GM13976 (cell line): ENCODE measurements at regions not wholly inside any gene's neighbourhood (a gene's known extent, or its start where the extent isn't known, plus 50 kb on each side); places are given as distances from the start of the nearest gene placed in this dataset.

ENCODE experiments used
- DNase-seq: peaks from one replicate; pipeline ENCODE4 v3.0.0; 2012; ENCODE audit warnings: low spot score
- CTCF ChIP-seq: IDR thresholded peaks from 2 replicates; pipeline ENCODE4 v1.5.1; 2012; ENCODE audit warnings: borderline replicate concordance, mild to moderate bottlenecking; ENCODE audit not compliant: insufficient read depth; ENCODE audit errors: extremely low read depth, missing control alignments, control extremely low read depth
- in situ Hi-C: fragments of 300-500 bp; cut with MboI; formaldehyde crosslinking; loops from one replicate; pipeline ENCODE4 v1.12.0; 2022; ENCODE audit warnings: low sequenced_read_pairs, mixed read lengths, inconsistent platforms; ENCODE audit not compliant: unreplicated experiment

GRCh38 chr9:30688801-30689200 is 1695.6 kb upstream of the ACO1 start:
- TF ChIP-seq CTCF, result no peak
- in situ Hi-C loops, result no loop called here
- no peak for DNase-seq

- in situ Hi-C loops, result no loop called here
- no peak for DNase-seq
- no peak for TF ChIP-seq CTCF
Measured at GRCh38 chr9:30697958-30698357, 1686.5 kb upstream of the ACO1 start.

- TF ChIP-seq CTCF, result no peak
- no peak for DNase-seq
- in situ Hi-C loops, result no loop called here
Measured at GRCh38 chr9:30711591-30711990, 1672.9 kb upstream of the ACO1 start.

- in situ Hi-C loops, result no loop called here
- DNase-seq, result no peak
- no peak for TF ChIP-seq CTCF
Measured at GRCh38 chr9:30713243-30713642, 1671.2 kb upstream of the ACO1 start.

GRCh38 chr9:30714389-30714788 is 1670.1 kb upstream of the ACO1 start:
- no peak for DNase-seq
- TF ChIP-seq CTCF, result no peak
- in situ Hi-C loops, result no loop called here

- no peak for DNase-seq
- in situ Hi-C loops, result no loop called here
- TF ChIP-seq CTCF, result no peak
Measured at GRCh38 chr9:30718483-30718882, 1666.0 kb upstream of the ACO1 start.

- no peak for TF ChIP-seq CTCF
- DNase-seq, result no peak
- in situ Hi-C loops, result no loop called here
Measured at GRCh38 chr9:30722065-30722464, 1662.4 kb upstream of the ACO1 start.
